ENCODE measurements at regions not wholly inside any gene's neighbourhood (a gene's known extent, or its start where the extent isn't known, plus 50 kb on each side); places are given as distances from the start of the nearest gene placed in this dataset.

- no peak for TF ChIP-seq ZFX (IDR thresholded peaks at IDR 0.05; ENCODE audit: borderline replicate concordance)
- TF ChIP-seq, protein P1, sequence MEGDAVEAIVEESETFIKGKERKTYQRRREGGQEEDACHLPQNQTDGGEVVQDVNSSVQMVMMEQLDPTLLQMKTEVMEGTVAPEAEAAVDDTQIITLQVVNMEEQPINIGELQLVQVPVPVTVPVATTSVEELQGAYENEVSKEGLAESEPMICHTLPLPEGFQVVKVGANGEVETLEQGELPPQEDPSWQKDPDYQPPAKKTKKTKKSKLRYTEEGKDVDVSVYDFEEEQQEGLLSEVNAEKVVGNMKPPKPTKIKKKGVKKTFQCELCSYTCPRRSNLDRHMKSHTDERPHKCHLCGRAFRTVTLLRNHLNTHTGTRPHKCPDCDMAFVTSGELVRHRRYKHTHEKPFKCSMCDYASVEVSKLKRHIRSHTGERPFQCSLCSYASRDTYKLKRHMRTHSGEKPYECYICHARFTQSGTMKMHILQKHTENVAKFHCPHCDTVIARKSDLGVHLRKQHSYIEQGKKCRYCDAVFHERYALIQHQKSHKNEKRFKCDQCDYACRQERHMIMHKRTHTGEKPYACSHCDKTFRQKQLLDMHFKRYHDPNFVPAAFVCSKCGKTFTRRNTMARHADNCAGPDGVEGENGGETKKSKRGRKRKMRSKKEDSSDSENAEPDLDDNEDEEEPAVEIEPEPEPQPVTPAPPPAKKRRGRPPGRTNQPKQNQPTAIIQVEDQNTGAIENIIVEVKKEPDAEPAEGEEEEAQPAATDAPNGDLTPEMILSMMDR (IDR thresholded peaks at IDR 0.05) = no peak
- H3K27ac ChIP-seq = no peak overlapping the region
Observed at GRCh38 chr11:112847568-112847967, 113.7 kb upstream of the NCAM1 start.

DNA sequence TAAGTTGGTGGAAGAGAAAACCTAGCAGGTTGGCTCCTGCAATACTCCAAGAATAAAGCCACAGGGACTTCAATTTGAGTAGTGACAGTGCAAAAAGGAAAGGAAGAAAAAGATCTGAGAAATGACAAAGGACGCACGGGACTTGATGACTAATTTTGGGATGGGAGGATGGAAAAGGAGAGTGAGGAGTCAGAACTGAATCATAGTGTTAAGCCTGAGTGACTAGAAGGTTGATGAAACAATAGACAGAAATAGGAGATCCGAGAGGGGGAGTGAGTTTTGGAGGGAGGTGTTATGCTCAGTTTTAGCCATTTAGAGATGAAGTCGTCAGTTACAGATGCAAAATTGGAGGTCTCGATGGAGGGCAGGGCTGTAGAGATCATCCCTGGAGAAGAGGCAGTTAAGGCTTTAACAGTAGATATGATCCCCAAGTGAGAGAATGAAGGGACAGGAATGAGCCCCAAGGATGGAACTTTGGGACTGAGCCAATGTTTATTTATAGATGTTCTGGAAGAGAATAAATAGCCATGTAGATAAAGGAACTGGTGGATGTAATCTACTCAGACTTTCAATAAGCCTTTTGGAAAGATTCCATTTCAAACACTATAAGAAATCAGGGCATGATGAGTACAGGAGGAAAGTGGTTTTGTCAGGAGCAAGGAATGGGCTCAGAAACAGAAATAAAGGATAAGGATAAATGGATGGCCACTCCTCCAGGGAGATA is 108.9 kb upstream of the NCAM1 start:
- H3K27ac ChIP-seq = no peak overlapping the region
- TF ChIP-seq ZFX (IDR thresholded peaks at IDR 0.05; ENCODE audit: borderline replicate concordance) = no peak
- TF ChIP-seq, protein P1 (IDR thresholded peaks at IDR 0.05) = no peak

GRCh38 chr11:112856133-112856532 is 105.1 kb upstream of the NCAM1 start:
- H3K27ac ChIP-seq = no peak overlapping the region
- TF ChIP-seq, protein P1 (IDR thresholded peaks at IDR 0.05) = no peak
- TF ChIP-seq ZFX (IDR thresholded peaks at IDR 0.05; ENCODE audit: borderline replicate concordance) = no peak

GRCh38 chr11:112856591-112856990 is 104.6 kb upstream of the NCAM1 start:
- TF ChIP-seq, protein P1 (IDR thresholded peaks at IDR 0.05) = no peak
- no peak for TF ChIP-seq ZFX (IDR thresholded peaks at IDR 0.05; ENCODE audit: borderline replicate concordance)
- H3K27ac ChIP-seq = no peak overlapping the region

DNA sequence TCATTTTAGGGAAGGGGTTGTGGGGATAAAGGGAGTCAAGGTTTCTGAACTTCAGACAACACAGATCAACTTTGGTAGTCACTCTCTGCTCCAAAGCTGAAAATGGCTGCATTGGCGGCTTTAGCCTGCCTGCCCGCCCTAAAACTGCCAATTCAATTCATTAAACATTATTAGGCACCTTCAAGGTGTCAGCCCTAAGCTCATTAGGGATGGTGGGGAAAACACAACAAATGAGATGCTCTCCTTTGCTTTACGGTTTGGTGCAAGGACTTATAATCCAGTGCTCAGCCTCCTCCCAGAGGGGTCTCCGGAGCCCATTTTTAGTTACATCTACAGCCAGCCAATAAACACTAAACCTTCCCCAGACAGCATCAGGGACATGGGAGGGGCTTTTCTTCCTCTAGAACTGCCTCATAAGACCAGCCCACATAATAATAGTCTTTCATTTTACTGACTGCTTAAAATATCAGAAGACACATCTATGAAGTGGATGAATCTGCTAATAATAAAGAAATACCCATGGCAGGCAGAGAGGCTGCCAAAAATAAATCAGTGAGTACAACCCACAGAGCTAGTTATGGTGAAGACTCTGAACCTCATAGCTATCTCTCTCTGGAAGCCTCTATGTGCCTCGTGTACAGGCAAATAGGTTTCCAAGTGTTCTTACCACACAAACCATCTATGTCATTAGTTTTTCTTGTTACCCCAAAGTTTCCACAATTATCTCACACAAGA is 102.8 kb upstream of the NCAM1 start:
- H3K27ac ChIP-seq = no peak overlapping the region
- TF ChIP-seq ZFX (IDR thresholded peaks at IDR 0.05; ENCODE audit: borderline replicate concordance) = no peak
- TF ChIP-seq, protein P1 (IDR thresholded peaks at IDR 0.05) = no peak

GRCh38 chr11:112859787-112860186 is 101.4 kb upstream of the NCAM1 start:
- no peak overlapping the region for H3K27ac ChIP-seq
- TF ChIP-seq, protein P1 (IDR thresholded peaks at IDR 0.05) = no peak
- TF ChIP-seq ZFX (IDR thresholded peaks at IDR 0.05; ENCODE audit: borderline replicate concordance) = no peak

DNA sequence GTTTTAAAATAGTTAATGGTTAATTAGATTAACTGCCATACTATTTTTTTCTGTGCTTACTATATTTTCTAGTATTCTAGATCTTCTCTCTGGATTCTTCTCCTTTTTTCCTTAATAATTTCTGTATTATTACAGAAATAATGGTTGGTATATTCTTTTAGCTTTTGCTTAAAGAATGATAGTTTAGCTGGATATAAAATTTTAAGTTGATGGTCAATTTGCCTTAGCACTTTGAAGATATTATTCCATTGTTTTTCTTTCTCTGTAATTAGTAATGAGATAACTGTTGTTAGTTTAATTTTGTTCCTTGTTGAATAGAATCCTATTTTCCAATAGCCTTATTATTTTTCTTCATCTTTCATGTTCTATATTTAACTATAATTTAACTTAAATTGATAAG is 99.9 kb upstream of the NCAM1 start:
- TF ChIP-seq, protein P1 (IDR thresholded peaks at IDR 0.05) = no peak
- no peak for TF ChIP-seq ZFX (IDR thresholded peaks at IDR 0.05; ENCODE audit: borderline replicate concordance)
- no peak overlapping the region for H3K27ac ChIP-seq
